ENCODE measurements at regions not wholly inside any gene's neighbourhood (a gene's known extent, or its start where the extent isn't known, plus 50 kb on each side); places are given as distances from the start of the nearest gene placed in this dataset.

DNA sequence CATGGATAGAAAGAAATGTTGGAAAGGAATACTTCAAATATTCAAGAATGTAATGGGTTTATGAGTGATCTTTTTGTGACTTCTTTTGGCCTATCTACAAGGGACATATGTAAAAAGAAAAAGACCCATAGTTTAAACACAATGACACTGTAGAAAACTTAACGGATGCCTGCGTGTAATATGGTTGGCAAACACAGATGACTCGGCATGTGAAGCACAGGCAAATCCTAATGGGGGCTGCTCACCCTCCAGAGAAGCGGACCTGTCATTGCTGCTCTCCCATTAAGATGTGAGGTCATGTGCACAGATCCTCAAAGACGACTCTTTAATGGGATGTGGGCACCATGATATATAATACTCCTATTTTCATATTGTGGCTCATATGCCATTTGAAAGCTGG is 366.6 kb upstream of the TMEM132C start:
- no peaks in the 10 kb centered on the region for H3K4me1 ChIP-seq (ENCODE audit: insufficient read depth, low read length)
- no peak overlapping the region for H3K4me2 ChIP-seq (ENCODE audit: low read length)
- no peak overlapping the region for H3K9ac ChIP-seq (ENCODE audit: low read length)
- no peaks in the 10 kb centered on the region for H3K9me3 ChIP-seq (ENCODE audit: low read length)
- ChIA-PET POLR2A (ENCODE audit: unreplicated experiment) (no interaction called here), CTCF (no interaction called here)
- DNase-seq (no peak), ATAC-seq (no peak)
- H3K79me2 ChIP-seq (ENCODE audit: low read length), result no peaks in the 10 kb centered on the region
- H3K27ac ChIP-seq (ENCODE audit: low read length), result no peak overlapping the region
- intact Hi-C loops (cut with micrococcal nuclease), result no loop called here
- no peaks in the 10 kb centered on the region for H4K20me1 ChIP-seq (ENCODE audit: low read length)
- no peak overlapping the region for H2AFZ ChIP-seq (ENCODE audit: low read length)
- H3K36me3 ChIP-seq (ENCODE audit: low read depth, low read length), result no peaks in the 10 kb centered on the region
- BruUV-seq (replicated peaks), result no TSS peak
- peaks cover 83% of the 10 kb centered on the region for H3K27me3 ChIP-seq (ENCODE audit: low read length)
- no peaks in the 10 kb centered on the region for H3F3A ChIP-seq (ENCODE audit: low read length, unreplicated experiment)
- TF ChIP-seq CTCF (conservative IDR thresholded peaks at IDR 0.05; ENCODE audit: low read depth, low read length) (no peak), EZH2phosphoT487 (IDR thresholded peaks at IDR 0.05; ENCODE audit: borderline replicate concordance, low read length) (no peak), EZH2 (IDR thresholded peaks at IDR 0.05; ENCODE audit: low read length, unreplicated experiment) (no peak)
- H3K4me3 ChIP-seq (ENCODE audit: low read length), result no peak overlapping the region
- H3K9me2 ChIP-seq (replicated peaks; ENCODE audit: low read length), result no peaks in the 10 kb centered on the region

GRCh38 chr12:127903146-127903545 is 363.8 kb upstream of the TMEM132C start:
- POLR2A ChIA-PET (ENCODE audit: unreplicated experiment), result no interaction called here
- H3K4me3 ChIP-seq (ENCODE audit: low read length), result no peak overlapping the region
- no peaks in the 10 kb centered on the region for H3K4me1 ChIP-seq (ENCODE audit: insufficient read depth, low read length)
- H3K79me2 ChIP-seq (ENCODE audit: low read length), result no peaks in the 10 kb centered on the region
- BruUV-seq (replicated peaks), result no TSS peak
- no peaks in the 10 kb centered on the region for H3F3A ChIP-seq (ENCODE audit: low read length, unreplicated experiment)
- H3K27me3 ChIP-seq (ENCODE audit: low read length), result peaks cover 88% of the 10 kb centered on the region
- no peaks in the 10 kb centered on the region for H3K9me2 ChIP-seq (replicated peaks; ENCODE audit: low read length)
- no peaks in the 10 kb centered on the region for H4K20me1 ChIP-seq (ENCODE audit: low read length)
- no peak for ATAC-seq
- no peak for TF ChIP-seq EZH2 (IDR thresholded peaks at IDR 0.05; ENCODE audit: low read length, unreplicated experiment)
- no peak overlapping the region for H3K9ac ChIP-seq (ENCODE audit: low read length)
- H3K27ac ChIP-seq (ENCODE audit: low read length), result no peak overlapping the region
- intact Hi-C loops (cut with micrococcal nuclease), result no loop called here
- no peak overlapping the region for H3K4me2 ChIP-seq (ENCODE audit: low read length)
- H3K36me3 ChIP-seq (ENCODE audit: low read depth, low read length), result no peaks in the 10 kb centered on the region
- no peak overlapping the region for H2AFZ ChIP-seq (ENCODE audit: low read length)
- H3K9me3 ChIP-seq (ENCODE audit: low read length), result no peaks in the 10 kb centered on the region
- no peak for DNase-seq
- CTCF ChIA-PET, result no interaction called here

- no peak for ATAC-seq
- Histone ChIP-seq H3K79me2 (ENCODE audit: low read length) (no peaks in the 10 kb centered on the region), H4K20me1 (ENCODE audit: low read length) (no peaks in the 10 kb centered on the region), H3K9ac (ENCODE audit: low read length) (no peak overlapping the region), H3K4me1 (ENCODE audit: insufficient read depth, low read length) (no peaks in the 10 kb centered on the region), H3K4me2 (ENCODE audit: low read length) (no peak overlapping the region), H3K9me3 (ENCODE audit: low read length) (no peaks in the 10 kb centered on the region), H3K36me3 (ENCODE audit: low read depth, low read length) (no peaks in the 10 kb centered on the region), H3K4me3 (ENCODE audit: low read length) (no peak overlapping the region), H3K9me2 (replicated peaks; ENCODE audit: low read length) (no peaks in the 10 kb centered on the region), H3F3A (ENCODE audit: low read length, unreplicated experiment) (no peaks in the 10 kb centered on the region), H2AFZ (ENCODE audit: low read length) (no peak overlapping the region), H3K27me3 (ENCODE audit: low read length) (peaks cover 86% of the 10 kb centered on the region), H3K27ac (ENCODE audit: low read length) (no peak overlapping the region)
- DNase-seq, result no peak
- CTCF ChIA-PET, result no interaction called here
- no TSS peak for BruUV-seq (replicated peaks)
- TF ChIP-seq CTCF (conservative IDR thresholded peaks at IDR 0.05; ENCODE audit: low read depth, low read length), result no peak
- no peak for TF ChIP-seq EZH2phosphoT487 (IDR thresholded peaks at IDR 0.05; ENCODE audit: borderline replicate concordance, low read length)
- no peak for TF ChIP-seq EZH2 (IDR thresholded peaks at IDR 0.05; ENCODE audit: low read length, unreplicated experiment)
- intact Hi-C loops (cut with micrococcal nuclease), result no loop called here
- POLR2A ChIA-PET (ENCODE audit: unreplicated experiment), result interaction anchor here (0.6 kb wide), 1 partner anchor 406 kb away, joined by 4 read pairs; no protein-coding TSS in a partner anchor
These were observed 357.9 kb upstream of the TMEM132C start for GRCh38 chr12:127909041-127909440.

All from PC-3 (cell line).